NCI-H1694 (cell line): ENCODE measurements at regions not wholly inside any gene's neighbourhood (a gene's known extent, or its start where the extent isn't known, plus 50 kb on each side); places are given as distances from the start of the nearest gene placed in this dataset.

Source experiments
- DNase-seq: peaks from one replicate; lab custom pipeline; 2025; lab: John Stamatoyannopoulos, UW

DNA sequence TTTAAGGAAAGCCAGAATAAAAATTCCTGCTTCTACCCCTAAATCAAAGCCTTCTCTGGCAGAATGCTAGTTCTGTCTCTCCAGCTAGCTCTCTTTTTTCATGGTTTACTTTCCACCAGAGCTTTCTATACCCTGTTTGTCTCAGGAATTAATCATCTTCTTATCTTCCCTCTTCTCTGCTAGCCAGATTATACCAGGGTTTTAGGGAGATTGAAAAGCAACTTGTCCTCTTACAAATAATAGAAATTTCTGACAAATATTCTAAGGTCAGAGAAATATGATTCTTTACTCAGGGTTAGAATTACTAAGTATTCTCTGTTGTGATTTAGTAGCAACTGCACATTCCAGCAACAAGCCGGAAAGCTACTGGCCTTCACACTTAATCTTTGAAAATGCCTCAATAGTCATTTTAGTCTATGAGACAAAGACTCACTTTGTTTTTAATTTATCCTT is 166.4 kb downstream of the TANC2 start:
- no peak for DNase-seq

DNA sequence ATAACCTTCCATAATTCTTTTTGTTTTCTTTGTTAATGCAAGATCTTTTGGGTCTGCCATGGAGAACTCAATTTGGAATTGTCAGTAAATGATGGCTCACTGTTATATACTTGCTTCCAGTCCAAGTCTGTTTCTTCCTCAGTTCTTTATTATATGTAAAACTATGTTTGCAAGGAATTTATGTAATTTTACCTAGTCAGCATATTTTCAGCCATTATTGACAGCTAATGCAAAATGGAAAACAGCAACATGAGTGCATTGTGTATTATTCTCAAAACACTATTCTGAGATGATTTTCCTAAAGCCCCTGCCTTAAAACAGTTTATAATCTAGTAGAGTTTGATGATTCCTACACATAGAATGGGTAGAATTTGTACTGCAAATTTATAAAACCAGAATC is 167.5 kb downstream of the TANC2 start:
- no peak for DNase-seq

GRCh38 chr17:63134867-63135266 is 168.8 kb downstream of the TANC2 start:
- DNase-seq: no peak

DNA sequence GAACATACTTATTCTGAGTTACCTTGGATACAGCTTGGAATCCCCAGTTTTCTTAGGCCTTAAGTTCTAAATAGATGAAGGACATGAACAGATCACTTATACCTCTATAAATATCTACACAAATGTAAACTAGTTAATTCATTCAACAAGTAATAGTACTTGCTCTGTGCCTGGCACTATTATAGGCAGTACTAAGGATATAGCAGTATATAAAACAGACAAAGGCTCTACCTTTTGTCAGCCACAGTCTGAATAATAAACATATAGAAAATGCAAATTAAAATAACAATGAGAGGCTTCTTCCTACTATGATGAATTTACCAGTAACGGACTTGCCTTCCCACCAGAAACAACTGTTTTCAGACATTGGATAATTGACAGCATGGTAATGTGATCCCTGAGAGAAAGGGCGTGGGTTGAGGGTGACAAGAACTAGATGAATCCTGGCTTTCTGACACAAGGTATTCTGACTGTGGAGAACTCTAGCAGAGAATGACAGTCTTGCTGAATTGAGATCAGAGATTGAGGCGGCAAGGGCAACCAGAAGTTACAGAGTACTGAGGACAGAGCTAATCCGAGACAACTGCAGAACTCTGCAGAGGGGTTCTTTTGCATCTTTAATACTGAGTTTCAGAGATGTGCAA is 170.5 kb downstream of the TANC2 start:
- no peak for DNase-seq

- no peak for DNase-seq
These were observed 171.1 kb downstream of the TANC2 start for GRCh38 chr17:63137163-63137562.

- no peak for DNase-seq
These were observed 172.7 kb downstream of the TANC2 start for GRCh38 chr17:63138713-63139112.

DNA sequence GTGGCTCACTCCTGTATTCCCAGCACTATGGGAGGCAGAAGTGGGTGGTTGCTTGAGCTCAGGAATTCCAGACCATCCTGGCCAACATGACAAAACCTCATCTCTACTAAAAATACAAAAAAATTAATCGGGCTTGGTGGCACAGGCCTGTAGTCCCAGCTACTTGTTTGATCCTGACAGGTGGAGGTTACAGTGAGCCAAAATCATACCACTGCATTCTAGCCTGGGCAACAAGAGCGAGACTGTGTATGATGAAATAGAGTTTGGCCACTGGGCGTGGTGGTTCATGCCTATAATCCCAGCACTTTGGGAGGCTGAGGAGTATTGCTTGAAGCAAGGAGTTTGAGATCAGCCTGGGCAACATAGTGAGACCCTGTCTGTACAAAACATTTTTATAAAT is 173.3 kb downstream of the TANC2 start:
- no peak for DNase-seq

- DNase-seq: peak; percentile 52
These were observed 174.2 kb downstream of the TANC2 start for GRCh38 chr17:63140255-63140654.

GRCh38 chr17:63142836-63143235 is 176.8 kb downstream of the TANC2 start:
- no peak for DNase-seq

- no peak for DNase-seq
These were observed 184.5 kb downstream of the TANC2 start for GRCh38 chr17:63150490-63150889.

DNA sequence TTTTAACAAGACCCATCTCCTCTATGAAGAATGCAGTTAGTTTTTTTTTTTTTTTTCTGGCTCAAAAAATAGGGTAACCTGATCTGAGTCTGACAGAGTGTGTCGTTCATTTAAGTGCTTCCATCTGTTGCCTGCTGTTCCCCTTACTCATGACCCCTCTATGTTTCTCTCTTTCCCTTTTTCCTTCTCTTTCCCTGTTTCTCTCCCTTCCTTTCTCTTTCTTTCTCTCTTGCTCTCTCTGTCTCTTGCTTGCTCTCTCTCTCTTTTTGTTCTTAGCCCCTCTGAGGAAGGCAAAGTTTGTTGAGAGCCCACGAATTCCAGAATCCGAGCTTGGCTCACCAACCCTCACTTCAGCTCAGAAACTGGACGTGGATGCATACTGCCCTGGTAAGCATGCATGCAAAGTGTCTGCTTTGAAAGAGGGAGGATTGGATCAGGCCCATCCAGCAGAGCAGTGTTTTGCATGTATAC is 185.0 kb downstream of the TANC2 start:
- DNase-seq: peak; percentile 79

DNA sequence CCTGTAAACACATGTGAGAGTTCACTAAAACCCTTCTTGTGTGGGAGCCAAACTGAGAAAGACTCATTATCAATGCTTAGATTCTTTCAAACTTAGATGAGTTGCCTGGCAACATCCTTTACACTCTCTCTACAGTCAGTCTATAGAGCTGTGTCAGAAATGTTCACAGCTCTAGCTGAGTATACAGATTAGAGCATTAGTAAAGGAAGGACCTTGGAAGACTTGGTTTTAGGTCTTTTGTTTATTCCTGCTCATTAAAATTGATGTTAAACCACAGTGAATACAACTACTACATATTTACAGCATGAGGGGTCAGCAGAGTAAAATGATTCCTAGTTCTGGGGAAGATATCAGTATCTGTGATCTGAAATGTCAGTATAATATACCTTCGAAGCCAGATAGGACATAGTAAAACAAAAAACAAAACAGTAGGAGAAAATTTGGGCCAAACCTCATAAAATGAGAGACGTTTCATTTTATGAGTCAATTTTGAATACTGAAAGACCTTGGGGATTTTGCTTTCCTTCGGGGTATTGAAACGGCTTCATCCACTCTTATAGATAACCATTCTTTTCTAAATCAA is 186.0 kb downstream of the TANC2 start:
- peak; percentile 16 for DNase-seq

GRCh38 chr17:63153488-63153887 is 187.5 kb downstream of the TANC2 start:
- DNase-seq: no peak

DNA sequence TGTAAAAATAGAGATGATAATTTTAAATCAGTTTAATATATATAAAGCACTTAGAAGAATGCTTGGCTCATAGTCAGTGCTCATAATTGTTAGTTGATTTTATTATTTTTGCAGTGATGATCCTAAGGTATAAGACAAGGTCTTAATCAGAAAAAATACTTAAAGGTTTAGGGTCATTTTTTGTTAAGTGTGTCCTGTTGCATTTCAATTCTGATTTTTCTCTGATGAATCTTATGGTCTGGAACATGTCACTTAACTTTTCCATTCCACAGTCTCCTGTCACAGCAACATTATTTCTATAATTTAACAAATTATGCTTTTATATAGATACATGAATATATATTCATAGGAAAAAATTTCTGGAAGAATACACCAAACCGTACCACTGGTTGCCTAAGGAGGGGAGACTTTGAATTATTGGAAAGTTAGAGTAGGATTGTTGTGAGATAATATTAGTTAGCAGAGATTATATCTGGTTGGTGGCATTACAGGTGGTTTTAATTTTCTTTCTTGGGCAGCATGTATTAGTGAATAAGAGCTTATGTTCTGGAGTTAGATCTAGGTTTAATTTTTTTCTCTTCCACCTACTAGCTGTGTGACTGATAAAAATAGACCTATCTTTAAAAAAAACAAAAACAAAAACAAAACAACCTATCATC is 188.7 kb downstream of the TANC2 start:
- no peak for DNase-seq

- DNase-seq: no peak
These were observed 191.0 kb downstream of the TANC2 start for GRCh38 chr17:63156986-63157385.

GRCh38 chr17:63162406-63163157 is 196.5 kb downstream of the TANC2 start:
- no peak for DNase-seq

- no peak for DNase-seq
These were observed 197.1 kb downstream of the TANC2 start for GRCh38 chr17:63163158-63163520.

DNA sequence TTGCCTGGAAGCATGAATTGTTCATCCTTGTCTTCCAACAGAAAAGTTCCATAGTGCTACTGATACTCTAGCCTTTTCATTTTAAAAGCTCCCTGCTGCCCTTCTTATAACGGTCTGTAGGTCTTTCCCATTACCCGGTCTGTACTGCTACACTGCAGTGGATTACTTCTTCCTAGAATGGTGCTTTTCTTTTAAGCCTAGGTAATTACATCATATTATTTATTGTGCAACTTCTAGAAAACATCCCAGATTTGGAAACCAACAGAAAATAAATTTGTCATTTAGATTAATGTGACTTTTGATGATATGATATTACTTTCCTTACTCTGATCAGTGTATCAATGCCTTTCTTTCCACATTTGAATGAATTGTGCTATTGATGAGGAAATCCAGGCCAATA is 199.4 kb downstream of the TANC2 start:
- no peak for DNase-seq

GRCh38 chr17:63170795-63171194 is 204.8 kb downstream of the TANC2 start:
- DNase-seq: no peak

DNA sequence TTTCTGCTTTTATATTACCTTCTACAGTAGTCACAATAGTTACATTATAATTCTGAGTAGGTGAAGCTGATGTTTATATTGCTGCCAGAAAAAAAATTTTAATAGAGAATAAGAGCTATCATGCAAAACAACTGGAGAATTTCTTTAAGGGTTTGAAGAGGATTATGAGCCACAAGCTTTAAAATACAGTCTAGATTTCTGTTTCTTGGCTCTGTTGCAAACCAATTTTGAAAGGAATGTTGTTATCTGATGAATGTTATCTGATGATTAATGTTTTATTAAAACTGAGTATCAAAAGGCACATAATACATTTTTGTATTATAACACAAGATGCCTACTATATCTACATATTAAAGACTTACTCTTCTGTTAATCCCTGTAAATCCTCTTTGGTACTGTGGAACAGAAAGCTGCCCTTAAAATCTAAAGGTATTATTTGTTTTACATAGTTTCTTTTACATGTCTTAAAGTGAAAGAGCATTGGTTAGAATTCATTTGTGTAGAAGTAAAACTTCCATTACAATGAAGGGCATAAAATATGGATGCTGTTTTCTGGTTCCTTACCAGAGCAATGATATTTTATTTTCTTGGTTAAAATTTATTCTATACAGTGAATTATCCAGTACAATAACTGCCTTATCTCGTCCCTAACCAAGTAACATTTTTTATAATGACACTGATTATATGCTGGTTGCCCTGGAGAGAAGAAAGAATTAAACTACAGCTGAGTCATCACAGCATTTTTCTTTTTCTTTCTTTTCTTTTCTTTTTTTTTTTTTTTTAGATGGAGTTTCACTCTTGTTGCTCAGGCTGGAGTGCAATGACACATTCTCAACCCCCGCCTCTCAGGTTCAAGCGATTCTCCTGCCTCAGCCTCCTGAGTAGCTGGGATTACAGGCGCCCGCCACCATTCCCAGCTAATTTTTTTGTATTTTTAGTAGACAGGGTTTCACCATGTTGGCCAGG is 205.7 kb downstream of the TANC2 start:
- no peak for DNase-seq

GRCh38 chr17:63173450-63173849 is 207.4 kb downstream of the TANC2 start:
- no peak for DNase-seq

GRCh38 chr17:63173903-63174302 is 207.9 kb downstream of the TANC2 start:
- no peak for DNase-seq
